Activated T-helper 9 cell treated with anti-CD3 and anti-CD28 coated beads, Interleukin-2, amount 50 U/mL, for 16 hours (primary cell): ENCODE measurements at regions not wholly inside any gene's neighbourhood (a gene's known extent, or its start where the extent isn't known, plus 50 kb on each side); places are given as distances from the start of the nearest gene placed in this dataset.

Experiments used
- DNase-seq: peaks from one replicate; pipeline ENCODE4 v3.0.0-alpha.2; 2020; ENCODE audit warnings: low read depth

- no peak for DNase-seq
Observed at GRCh38 chr21:25133939-25134338, 473.3 kb downstream of the MRPL39 start.

GRCh38 chr21:25127811-25128210 lies 479.5 kb downstream of the MRPL39 start:
- DNase-seq, result no peak

- DNase-seq, result no peak
Observed at GRCh38 chr21:25127007-25127406, 480.3 kb downstream of the MRPL39 start.

DNA sequence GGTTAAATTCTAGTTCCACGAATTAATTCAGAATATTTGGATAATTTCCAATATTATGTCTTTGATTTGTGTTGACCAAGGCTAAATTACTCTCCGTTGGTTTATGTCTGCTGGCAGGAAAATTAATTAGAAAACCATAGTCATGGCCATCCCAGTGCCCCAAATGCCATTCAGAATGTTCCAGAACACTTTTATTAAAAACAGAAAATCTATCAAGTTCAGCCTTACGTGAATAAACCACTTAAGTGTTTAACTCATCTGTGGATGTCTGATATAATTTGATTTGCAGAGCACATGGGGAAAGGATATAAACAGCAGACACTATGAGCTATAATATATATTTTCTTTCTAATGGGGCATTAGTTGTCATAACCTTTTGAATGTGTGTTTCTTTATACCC lies 480.7 kb downstream of the MRPL39 start:
- no peak for DNase-seq

DNA sequence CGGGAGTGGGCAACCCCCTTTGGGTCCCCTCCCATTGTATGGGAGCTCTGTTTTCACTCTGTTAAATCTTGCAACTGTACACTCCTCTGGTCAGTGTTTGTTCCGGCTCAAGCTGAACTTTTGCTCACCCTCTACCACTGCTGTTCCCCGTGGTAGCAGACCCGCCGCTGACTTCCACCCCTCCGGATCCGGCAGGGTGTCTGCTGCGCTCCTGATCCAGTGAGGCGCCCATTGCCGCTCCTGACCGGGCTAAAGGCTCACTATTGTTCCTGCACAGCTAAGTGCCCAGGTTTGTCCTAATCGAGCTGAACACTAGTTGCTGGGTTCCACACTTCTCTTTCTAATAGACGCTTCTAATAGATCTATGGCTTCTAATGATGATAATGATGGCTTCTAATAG lies 488.6 kb downstream of the MRPL39 start:
- no peak for DNase-seq

DNA sequence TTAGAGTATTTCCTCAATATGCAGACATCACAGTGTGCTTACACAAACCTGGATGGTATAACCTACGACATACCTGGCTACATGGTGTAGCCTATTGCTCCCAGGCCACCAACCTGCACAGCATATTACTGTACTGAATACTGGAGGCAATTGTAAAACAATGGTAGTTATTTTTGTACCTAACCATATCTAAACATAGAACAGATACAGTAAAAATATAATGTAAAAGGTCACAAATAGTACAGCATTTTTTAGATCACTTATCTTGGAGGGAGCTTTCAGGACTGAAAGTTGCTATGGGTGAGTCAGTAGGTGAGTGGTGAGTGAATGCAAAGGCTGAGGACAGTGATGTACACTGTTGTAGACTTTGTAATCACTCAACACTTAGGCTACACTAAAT lies 492.3 kb downstream of the MRPL39 start:
- DNase-seq, result no peak

- no peak for DNase-seq
Observed at GRCh38 chr21:25107708-25108107, 499.6 kb downstream of the MRPL39 start.

DNA sequence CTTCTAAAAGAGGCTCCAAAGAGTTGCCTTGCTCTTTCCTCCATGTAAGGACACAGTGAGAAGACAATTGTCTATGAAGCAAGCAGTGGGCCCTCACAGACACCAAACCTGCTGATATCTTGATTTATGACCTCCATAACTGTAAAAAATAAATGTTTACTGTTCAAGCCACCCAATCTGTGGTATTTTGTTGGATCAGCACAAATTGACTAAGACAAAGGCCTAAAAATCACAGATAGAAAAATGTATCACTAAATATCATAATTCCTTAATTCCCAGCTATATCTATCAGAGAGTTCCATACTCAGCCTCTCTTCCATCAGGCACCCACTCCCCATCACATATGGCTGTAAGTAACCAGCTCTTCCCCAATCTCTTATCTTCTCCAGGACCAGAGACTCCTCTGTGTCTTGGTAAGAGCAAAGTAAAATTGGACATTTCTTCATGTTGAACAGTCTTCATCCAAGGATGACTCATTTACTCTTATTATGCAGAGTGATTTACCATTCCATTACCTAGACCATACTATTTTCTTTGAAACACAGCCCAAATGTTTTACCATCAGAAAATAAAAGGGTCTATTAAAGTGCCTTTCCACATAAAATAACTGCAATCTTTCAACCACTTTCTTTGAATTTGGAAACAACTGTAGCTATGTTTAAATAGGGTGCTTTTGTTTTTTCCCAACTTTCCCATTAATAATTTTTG lies 503.6 kb downstream of the MRPL39 start:
- no peak for DNase-seq

DNA sequence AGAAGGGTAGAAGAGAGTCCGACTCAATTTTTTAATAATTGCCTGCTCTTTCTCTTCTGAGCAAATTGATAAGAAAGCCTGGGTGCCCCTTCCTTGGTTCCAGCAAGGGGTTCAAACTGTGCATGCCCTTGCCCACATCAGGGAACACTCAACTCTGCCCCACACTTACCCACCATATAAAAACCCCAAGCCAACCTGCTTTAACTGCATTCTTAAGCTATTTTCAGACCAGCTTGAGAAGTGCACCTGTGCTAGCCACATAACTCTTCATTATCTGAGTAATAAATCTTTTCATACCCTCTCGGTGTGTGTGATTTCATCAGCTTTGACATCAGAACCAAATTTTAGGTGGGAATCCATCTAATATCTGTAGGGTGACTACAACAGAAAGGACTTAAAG lies 509.6 kb downstream of the MRPL39 start:
- DNase-seq, result no peak

- DNase-seq, result no peak
Observed at GRCh38 chr21:25094695-25095094, 512.6 kb downstream of the MRPL39 start.

- DNase-seq, result no peak
Observed at GRCh38 chr21:25092441-25093011, 514.8 kb downstream of the MRPL39 start.

- DNase-seq, result no peak
Observed at GRCh38 chr21:25081096-25081495, 526.2 kb downstream of the MRPL39 start.

DNA sequence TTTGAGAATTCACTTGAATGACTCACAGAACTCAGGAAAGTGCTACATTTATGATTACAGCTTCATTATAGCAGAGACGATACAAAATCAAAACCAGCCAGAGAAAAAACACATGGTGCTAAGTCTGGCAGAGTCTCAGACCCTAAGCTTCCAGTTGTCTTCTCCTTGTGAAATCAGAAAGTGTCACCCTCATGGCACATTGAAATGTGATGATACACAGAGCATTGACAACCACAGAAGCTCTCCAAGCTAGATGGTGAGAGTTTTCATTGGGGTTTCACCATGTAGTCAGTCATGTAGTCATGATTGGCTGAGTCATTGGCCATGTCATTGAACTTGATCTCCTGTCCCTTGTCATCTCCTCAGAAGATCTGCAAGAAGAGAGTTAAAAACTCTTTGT lies 526.6 kb downstream of the MRPL39 start:
- no peak for DNase-seq

- no peak for DNase-seq
Observed at GRCh38 chr21:25080141-25080540, 527.1 kb downstream of the MRPL39 start.

GRCh38 chr21:25079053-25079452 lies 528.2 kb downstream of the MRPL39 start:
- no peak for DNase-seq

- DNase-seq, result no peak
Observed at GRCh38 chr21:25062061-25062460, 545.2 kb downstream of the MRPL39 start.

DNA sequence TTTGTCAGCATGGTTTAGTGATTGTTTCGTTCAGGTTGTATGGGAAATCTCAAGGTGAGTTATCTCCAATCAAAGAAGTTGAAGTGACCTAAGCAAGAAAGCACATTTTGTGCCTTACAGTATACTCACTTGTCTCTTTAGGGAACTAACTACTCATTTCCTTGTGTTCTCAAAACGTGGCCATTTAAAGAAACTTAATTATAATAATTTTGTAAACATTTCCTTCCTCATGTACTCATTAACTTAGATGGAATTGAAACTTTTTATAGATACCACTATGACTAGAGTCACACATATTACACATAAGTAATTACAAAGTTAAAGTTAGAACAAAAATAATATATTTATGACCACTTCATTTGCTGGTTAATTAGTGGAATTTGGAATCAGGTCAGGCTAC lies 552.6 kb downstream of the MRPL39 start:
- no peak for DNase-seq

GRCh38 chr21:25039461-25040380 lies 567.6 kb downstream of the MRPL39 start:
- no peak for DNase-seq

DNA sequence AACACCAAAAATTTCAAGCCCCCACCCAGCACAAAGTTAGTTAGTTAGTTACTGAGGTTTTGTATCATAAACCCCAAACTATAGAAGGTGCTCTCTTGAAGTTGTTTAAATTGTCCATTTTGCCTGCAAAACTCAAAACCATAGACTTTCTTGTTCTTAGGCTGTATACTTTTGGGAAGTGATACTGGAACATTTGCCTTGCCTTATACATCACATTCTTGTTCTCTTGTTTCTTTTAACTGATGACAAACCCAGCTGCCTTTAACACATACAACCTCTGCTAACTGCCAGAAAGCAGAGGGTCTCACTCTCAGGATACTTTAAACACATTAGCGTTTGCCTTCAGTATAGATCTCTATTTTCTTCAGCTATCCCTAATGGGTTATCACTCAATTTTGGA lies 570.5 kb downstream of the MRPL39 start:
- no peak for DNase-seq

- DNase-seq, result no peak
Observed at GRCh38 chr21:25031750-25032149, 575.5 kb downstream of the MRPL39 start.

DNA sequence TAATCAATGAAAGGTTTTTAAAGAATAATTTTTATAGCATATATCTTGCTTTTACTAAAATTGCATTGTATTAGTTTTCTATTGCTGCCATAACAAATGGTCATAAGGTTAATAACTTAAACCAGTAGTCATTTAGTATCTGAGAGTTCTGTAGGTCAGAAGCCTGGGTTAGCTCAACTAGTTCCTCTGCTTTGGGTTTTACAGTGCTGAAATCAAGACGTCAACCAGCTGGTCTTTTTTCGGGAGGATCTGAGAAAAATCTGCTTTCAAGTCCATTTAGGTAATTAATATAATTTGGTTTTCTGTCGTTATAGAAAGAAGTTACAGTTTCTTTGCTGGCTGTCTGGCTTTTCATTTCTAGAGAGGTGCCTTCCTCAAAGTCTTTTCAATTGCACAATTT lies 577.7 kb downstream of the MRPL39 start:
- no peak for DNase-seq

DNA sequence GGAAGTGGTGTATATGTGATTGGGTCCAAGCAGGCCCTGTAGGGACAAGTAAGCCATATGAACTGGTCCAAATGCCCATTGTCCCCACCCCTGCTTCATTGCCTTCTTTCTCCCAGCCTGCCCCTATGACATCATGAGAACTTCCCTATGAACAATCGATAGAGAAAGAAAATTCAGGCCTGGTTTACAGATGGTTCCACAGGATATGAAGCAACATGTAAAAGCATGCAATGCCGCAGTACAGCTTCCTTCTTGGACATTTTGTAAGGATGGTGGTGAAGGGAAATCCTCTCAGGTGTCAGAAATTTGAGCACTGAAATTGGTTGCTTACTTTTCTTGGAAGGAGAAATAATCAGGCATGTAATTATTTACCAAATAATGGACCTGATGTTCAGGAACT lies 581.7 kb downstream of the MRPL39 start:
- no peak for DNase-seq

DNA sequence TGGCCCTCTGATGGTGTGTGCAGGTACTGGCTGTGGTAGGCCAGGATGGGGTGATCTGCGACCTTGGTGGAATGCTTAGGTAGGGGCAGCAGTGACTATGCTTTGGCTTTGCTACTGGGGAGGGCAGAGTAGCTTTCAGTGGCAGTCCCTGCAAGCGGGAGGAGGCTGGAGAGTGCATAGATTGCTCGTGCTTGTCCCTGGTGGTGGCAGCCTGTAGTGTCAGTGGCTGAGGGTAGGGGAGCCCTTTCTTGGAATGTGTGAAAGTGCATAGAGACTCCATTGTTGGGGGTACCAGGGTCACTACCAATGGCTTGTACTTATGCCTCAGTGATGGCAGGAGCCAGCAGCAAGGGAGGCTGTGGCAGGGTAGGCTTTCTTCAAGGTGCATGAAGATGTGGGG lies 582.6 kb downstream of the MRPL39 start:
- no peak for DNase-seq
